Mononuclear cell (primary cell): ENCODE measurements at regions not wholly inside any gene's neighbourhood (a gene's known extent, or its start where the extent isn't known, plus 50 kb on each side); places are given as distances from the start of the nearest gene placed in this dataset.

Source experiments
- H3K27me3 ChIP-seq: 2 replicates; pipeline ENCODE4 v1.6.0; 2011; ENCODE audit warnings: low read length, control low read depth; ENCODE audit not compliant: insufficient read depth
- H3K4me1 ChIP-seq: 2 replicates; pipeline ENCODE4 v1.5.1; 2011; ENCODE audit warnings: mild to moderate bottlenecking, low read length, control low read depth; ENCODE audit not compliant: insufficient read depth
- H3K4me3 ChIP-seq: 2 replicates; pipeline ENCODE4 v1.5.1; 2011; ENCODE audit warnings: mild to moderate bottlenecking, low read length, moderate library complexity
- H3K9me3 ChIP-seq: 2 replicates; pipeline ENCODE4 v1.5.1; 2011; ENCODE audit warnings: low read depth, mild to moderate bottlenecking, control low read depth, low read length

DNA sequence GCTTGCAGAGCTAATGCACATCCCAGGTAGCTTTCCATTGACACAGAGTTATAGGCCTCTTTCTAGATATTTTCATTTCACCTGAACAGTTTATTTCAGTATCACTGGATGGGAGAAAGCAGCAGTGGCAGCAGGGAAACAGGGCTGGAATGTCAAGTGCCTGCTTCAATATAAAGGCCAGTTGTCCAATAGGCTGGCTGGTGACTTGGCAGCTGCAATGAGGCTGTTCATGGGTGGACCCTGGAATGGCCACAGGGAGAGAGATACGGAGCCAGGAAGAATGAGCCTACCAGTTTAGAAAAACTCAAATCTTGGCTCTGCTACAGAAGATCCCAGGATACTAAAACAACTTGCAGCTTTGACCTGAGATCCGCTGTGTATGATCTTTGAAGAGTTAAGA lies 185.0 kb downstream of the BCL11A start:
- Histone ChIP-seq H3K27me3 (no peaks in the 10 kb centered on the region), H3K9me3 (no peaks in the 10 kb centered on the region), H3K4me3 (no peak overlapping the region), H3K4me1 (peaks cover 59% of the 10 kb centered on the region)

DNA sequence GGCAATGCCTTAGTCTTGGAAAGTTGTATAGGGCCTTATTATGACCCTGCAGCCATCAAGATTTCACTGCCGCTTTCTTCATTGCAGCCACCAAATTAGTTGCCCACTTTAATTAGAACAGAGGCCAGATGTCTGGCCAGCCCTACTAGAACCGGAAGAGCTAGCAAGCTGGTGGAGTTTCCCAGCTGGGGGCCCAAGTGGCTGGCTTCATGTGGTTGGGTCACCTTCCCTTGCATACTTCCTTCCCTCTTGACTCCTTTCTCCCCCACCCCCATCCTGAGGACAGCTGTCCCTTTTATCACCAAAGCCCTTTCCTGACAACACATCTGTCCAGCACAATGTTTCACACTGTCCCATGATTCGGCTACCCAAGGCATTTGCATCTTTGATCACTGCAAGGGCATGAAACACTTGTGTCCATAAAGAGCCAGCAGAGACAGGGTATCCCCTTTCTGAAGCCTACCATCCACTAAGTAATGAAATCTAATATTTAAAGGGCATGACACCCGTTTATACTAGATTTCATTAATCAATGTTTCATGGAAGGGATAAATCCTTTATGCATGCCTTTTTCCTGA lies 187.2 kb downstream of the BCL11A start:
- H3K4me3 ChIP-seq = no peak overlapping the region
- no peaks in the 10 kb centered on the region for H3K27me3 ChIP-seq
- H3K9me3 ChIP-seq = no peaks in the 10 kb centered on the region
- H3K4me1 ChIP-seq = peaks cover 58% of the 10 kb centered on the region

DNA sequence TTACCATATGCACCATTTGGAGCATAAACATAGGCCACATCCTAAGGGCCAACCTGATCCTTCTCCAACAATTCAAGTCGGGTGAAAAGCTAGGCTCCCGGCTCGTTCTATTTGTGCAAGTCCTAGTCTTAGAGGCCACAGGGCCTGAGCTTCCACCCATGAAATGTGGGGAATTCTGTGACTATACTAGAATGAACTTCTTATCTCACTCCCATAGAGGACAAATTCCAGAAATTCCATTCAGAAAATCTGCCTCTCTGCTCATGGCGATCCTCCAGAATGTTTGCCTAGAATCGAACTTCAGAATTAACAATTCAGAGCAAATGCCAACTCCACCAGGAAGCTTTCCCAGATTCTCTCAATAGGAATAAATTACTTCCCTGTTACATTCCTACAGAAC lies 187.9 kb downstream of the BCL11A start:
- Histone ChIP-seq H3K4me1 (peaks cover 51% of the 10 kb centered on the region), H3K9me3 (no peaks in the 10 kb centered on the region), H3K4me3 (no peak overlapping the region), H3K27me3 (no peaks in the 10 kb centered on the region)

DNA sequence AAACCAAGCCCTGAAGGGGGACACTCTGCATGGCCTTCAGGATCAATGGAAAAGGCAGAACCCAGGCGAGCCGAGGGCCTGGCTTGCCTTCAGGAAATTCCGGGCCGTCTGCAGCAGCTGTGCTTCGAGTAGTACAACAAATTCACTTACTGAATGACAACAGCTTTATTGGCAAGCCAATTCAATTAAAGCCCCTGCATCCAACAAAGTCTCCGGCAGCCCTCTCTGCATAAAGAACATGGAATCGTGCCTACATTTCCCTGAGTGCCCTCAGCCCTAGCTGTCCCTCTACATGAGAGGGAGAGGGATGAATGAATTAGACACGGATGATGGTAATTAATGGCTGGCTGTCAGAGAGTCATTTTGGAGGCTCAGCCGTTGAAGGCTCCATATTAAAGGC lies 189.0 kb downstream of the BCL11A start:
- H3K9me3 ChIP-seq = no peaks in the 10 kb centered on the region
- H3K27me3 ChIP-seq = no peaks in the 10 kb centered on the region
- peaks cover 47% of the 10 kb centered on the region for H3K4me1 ChIP-seq
- no peak overlapping the region for H3K4me3 ChIP-seq

DNA sequence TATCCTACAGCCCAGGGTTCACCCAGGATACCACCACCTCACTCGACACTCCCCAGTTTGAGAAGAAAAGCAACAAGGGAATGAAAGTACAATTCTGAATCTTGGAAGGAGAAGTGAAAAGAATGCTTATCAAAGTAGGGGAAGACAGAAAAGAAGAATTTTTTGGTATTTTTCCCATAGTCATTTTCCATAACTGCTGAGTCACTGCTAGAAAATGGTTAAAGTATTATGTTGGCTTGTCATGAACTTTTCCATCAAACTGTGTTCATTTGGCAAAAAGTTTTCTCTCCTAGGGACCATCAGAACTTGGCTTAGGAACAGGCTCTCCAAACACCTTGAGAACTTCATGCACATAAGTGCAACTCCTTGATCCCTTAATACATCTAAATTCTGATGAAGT lies 192.0 kb downstream of the BCL11A start:
- Histone ChIP-seq H3K4me3 (no peak overlapping the region), H3K9me3 (no peaks in the 10 kb centered on the region), H3K4me1 (peaks cover 63% of the 10 kb centered on the region), H3K27me3 (no peaks in the 10 kb centered on the region)

DNA sequence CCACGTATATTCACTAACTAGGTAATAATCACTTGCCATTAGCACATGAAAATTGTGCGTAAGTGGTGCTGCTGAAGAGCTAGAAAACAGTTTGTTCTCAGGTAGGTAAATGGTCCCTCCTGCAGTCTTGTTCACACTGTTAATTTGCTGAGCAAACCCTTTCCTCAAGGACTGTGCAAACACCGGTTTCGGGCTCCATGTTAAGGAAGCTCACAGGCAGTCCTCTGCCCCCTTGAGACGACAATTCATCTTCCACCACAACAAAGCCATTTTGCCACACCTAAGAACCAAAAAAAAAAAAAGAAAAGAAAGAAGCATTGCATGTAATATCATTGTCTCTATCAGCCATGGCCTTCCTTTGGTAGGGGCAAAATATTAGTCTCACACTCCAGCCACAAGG lies 193.9 kb downstream of the BCL11A start:
- Histone ChIP-seq H3K4me1 (peaks cover 59% of the 10 kb centered on the region), H3K4me3 (no peak overlapping the region), H3K9me3 (no peaks in the 10 kb centered on the region), H3K27me3 (no peaks in the 10 kb centered on the region)

DNA sequence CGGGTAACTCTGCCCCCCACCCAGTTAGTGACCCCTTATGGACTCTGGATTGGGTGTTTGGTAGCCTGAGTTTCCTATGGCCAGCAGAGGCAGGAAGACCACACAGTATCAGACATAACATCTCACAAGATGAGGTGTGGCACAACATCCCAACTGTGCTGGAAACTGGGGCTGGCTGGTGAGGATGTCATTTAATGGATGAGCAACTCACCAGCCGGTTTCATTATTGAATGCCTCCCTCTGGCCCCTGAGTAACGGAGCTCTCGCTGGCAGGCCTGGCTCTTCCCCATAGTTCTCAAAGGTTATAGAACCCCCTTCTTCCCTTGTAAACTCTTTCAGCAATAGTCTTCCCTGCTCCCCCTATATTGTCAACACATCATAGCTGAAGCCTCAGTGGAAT lies 195.0 kb downstream of the BCL11A start:
- H3K9me3 ChIP-seq = no peaks in the 10 kb centered on the region
- no peaks in the 10 kb centered on the region for H3K27me3 ChIP-seq
- no peak overlapping the region for H3K4me3 ChIP-seq
- H3K4me1 ChIP-seq = peaks cover 64% of the 10 kb centered on the region

DNA sequence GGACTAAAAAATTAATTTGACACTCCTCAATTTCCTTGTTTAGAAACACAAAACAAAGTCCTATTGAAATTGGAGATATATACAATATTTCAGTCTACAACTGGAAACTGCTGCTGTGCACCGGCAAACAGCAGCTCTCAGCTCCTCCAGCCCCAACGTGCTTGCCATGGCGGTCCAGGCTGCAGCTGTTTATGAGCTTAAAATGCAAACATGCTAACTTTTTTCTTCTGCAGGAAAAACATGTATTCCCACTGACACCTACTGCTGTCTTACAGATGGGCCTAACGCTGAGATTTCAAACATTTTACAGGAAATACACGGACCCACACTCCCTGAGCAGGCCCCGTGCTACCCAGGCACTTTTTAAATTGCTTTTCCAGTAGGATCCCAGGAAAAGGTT lies 195.5 kb downstream of the BCL11A start:
- no peak overlapping the region for H3K4me3 ChIP-seq
- no peaks in the 10 kb centered on the region for H3K27me3 ChIP-seq
- H3K4me1 ChIP-seq = peaks cover 68% of the 10 kb centered on the region
- no peaks in the 10 kb centered on the region for H3K9me3 ChIP-seq

DNA sequence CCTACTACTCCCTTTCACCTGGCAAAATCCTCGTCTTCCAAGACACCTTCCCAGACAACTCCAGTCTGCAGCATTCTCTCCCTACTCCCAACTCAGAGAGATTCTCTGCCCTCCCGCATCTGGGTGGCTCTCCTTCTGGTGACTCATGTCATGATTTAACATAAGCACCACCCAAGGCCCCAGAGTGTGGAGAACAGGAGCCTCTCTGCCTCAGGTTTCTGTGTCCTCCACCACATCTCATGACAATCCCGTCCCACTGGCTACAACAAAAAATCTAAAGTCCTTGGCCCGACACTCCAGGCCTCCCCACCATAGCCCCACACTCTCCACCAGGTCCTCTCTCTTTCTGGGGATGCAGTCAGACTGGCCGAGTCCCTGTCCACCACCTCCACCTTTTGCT lies 197.1 kb downstream of the BCL11A start:
- no peaks in the 10 kb centered on the region for H3K27me3 ChIP-seq
- peaks cover 70% of the 10 kb centered on the region for H3K4me1 ChIP-seq
- H3K9me3 ChIP-seq = no peaks in the 10 kb centered on the region
- H3K4me3 ChIP-seq = no peak overlapping the region

DNA sequence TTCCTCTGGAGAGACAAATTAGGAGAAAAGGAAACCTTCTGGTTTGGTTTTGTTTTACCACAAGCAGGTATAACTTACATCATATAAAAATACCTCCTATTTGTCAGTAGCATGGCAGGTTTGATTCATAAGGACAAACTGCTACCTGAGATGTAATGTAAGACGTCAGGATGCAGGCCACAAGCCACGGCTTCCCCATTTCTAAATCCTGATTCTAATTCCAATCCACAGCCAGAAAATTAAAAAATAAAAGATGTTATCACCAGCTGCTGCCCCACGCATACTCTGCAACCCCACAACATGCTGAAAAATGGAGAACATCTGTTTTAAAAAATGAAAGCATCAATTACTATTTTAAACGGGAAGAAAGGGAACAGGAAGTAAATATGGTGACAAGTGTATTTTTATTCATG lies 197.6 kb downstream of the BCL11A start:
- H3K9me3 ChIP-seq = no peaks in the 10 kb centered on the region
- H3K4me3 ChIP-seq = no peak overlapping the region
- peaks cover 72% of the 10 kb centered on the region for H3K4me1 ChIP-seq
- no peaks in the 10 kb centered on the region for H3K27me3 ChIP-seq

DNA sequence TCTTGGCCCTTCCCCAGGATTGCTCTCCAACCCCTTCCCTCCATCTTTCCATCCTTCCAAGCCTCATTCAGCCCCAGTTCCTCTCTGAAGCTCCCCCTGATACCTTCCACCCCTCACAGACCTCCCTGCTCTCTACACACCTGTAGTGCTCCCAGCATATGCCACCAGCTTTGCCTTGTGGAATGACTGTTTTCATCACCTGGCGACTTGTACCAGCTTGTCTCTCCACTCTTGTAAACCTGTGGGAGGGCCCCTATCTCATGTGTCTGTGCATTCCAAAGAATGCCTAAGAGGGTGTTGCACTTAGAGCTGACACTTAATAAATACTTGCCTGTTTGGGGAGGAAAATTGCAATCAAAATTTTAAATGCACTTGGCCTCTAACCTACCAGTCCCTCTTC lies 198.7 kb downstream of the BCL11A start:
- Histone ChIP-seq H3K27me3 (no peaks in the 10 kb centered on the region), H3K4me1 (peaks cover 73% of the 10 kb centered on the region), H3K4me3 (no peak overlapping the region), H3K9me3 (no peaks in the 10 kb centered on the region)

DNA sequence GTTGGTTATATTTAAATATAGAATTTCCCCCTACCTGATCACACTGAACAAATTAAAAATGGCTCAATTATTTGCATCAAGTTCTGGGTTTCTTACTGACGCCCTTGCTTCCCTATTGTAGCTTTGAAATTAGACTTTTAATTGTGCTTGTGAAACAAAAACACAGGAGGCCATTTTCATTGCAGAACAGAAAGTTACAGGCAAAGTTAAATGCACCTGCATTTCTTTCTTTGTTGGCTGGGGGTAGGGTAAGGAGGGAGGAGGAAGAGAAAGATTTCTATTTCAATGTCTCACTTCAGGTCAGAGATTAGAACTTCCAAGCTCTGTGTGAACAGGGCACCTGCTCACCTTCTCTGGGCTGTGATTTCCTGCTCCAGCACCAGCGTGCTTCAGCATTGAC lies 199.6 kb downstream of the BCL11A start:
- Histone ChIP-seq H3K4me3 (no peak overlapping the region), H3K4me1 (peaks cover 74% of the 10 kb centered on the region), H3K27me3 (no peaks in the 10 kb centered on the region), H3K9me3 (no peaks in the 10 kb centered on the region)

DNA sequence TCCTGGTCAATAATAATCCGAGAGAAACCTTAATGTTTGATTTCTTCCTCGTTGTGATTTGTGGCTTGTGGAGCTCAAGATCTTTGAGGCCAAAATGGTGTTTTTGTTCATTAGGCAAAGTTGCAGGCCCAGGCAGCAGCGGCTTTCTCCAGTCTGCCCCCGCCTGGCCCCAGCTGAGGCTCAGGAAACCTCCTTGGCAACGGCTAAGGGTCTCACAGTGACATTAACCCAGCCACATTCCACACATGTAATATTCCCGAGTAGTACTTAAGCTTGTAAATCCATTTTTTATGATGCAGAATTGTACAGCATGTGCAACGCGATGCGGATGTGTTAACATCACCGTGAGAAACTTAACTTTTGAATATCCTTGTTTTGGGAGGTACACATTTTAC lies 200.1 kb downstream of the BCL11A start:
- no peaks in the 10 kb centered on the region for H3K9me3 ChIP-seq
- no peaks in the 10 kb centered on the region for H3K27me3 ChIP-seq
- H3K4me1 ChIP-seq = peaks cover 73% of the 10 kb centered on the region
- H3K4me3 ChIP-seq = no peak overlapping the region

DNA sequence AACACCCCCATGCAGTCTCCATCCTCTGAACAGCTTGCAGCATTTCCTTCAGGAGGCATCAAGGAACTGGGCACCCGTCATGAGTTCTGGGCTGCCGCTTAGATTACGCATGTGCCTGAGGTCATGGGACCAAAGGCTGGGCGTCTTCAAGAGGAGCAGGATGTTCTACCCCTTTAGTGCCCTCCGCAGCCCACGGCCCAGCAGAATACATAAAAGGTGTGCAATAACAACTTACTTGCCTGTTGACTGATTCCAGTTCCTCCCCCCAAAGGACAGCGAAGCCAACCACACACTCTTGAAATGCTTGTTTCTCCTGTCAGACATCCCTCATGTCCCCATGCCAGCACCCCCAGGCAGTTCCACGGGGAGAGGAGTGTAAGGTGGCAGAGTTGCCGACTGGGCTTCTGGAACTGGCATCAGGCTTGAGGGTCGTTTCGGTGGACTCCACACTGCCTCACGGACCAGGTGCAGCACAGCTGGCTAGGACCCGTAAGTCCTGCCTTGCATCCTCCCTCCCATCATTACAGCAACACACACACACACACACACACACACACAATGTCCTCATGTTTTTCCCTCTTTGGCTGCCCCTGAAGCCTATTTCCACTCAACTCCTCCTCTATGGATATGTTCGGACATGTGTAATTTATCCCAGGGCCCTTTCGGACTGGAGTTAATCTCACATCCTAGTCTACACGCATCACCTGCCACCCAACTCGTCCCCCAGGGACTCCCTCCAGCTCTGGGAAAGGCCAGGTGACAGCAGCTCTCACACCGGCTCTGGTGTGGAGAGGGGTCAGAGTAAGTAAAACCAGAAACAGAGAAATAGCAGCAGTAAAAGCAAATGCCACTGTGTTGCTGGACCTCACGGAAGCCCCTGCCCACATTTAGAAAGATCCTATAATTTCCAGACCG lies 200.7 kb downstream of the BCL11A start:
- peaks cover 67% of the 10 kb centered on the region for H3K4me1 ChIP-seq
- no peaks in the 10 kb centered on the region for H3K27me3 ChIP-seq
- no peak overlapping the region for H3K4me3 ChIP-seq
- no peaks in the 10 kb centered on the region for H3K9me3 ChIP-seq

DNA sequence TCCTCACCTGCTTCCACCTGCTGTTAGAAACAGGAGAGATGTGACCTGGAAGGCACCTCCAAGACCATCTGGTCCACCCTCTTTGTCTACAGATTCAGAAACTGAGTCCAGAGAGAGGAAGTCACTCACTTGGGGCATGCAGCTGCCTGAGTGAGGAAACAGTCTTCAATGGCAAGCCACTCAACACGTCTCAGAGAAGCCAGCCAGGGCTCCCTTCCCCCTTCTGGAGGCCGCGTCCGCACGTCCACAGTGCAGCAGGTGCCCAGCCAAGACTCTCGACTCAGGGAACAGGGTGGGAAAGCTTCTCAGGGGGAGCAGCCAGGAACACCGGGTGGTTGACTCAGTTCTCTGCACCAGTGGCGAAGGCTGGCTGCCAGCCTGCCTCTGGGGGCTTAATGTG lies 201.7 kb downstream of the BCL11A start:
- Histone ChIP-seq H3K27me3 (no peaks in the 10 kb centered on the region), H3K9me3 (no peaks in the 10 kb centered on the region), H3K4me3 (no peak overlapping the region), H3K4me1 (peaks cover 62% of the 10 kb centered on the region)

DNA sequence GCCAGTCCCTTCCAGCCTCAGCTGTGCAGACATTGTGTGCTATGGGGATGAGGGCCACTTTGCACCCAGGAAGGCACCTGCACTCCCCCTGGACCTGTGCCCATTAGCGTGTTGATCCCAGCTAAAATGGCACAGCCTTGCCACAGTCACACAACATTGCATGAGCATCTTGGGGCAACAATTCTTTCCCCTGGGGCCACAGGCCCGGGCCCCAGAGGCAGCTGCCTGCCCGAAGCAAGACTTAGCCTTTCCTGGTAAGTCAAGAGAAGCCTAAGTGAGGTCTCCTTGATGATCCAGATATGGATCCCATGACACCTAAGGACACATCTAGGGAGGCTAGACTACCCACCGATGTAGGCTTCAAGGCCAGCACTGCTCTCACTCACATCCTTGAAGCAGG lies 202.1 kb downstream of the BCL11A start:
- Histone ChIP-seq H3K27me3 (no peaks in the 10 kb centered on the region), H3K4me1 (peaks cover 58% of the 10 kb centered on the region), H3K9me3 (no peaks in the 10 kb centered on the region), H3K4me3 (no peak overlapping the region)
